Gastrocnemius medialis (tissue), 4 donors: ENCODE measurements at regions not wholly inside any gene's neighbourhood (a gene's known extent, or its start where the extent isn't known, plus 50 kb on each side); places are given as distances from the start of the nearest gene placed in this dataset.

Experiments used
- ATAC-seq, 2 donors: fragments of 150-250 bp; one replicate each; pipeline ENCODE4 v1.9.1; 2016
- DNase-seq, 2 donors: peaks; one replicate each; pipeline ENCODE4 v3.0.0-alpha.2; 2019
- H3K27ac ChIP-seq, 4 donors: fragments of 200-600 bp; sonication (generic); 1 replicate in 1 of 4; 2 replicates in 3 of 4; pipeline ENCODE4 v1.5.1; 2016 to 2018; ENCODE audit warnings: mild to moderate bottlenecking in 2 of 4, moderate library complexity in 1 of 4
- H3K27me3 ChIP-seq, 3 donors: fragments of 200-600 bp; sonication (generic) in 2 of 3; 1 replicate in 1 of 3; 2 replicates in 2 of 3; pipeline versions ENCODE4 v1.5.1 to v1.6.0; 2016 to 2019; ENCODE audit warnings: mild to moderate bottlenecking in 1 of 3, moderate library complexity in 1 of 3
- H3K36me3 ChIP-seq, 2 donors: fragments of 200-600 bp; sonication (generic) in 1 of 2; one replicate each; pipeline ENCODE4 v1.5.1; 2017 to 2018
- H3K4me1 ChIP-seq, 2 donors: fragments of 200-600 bp; sonication (generic) in 1 of 2; one replicate each; pipeline ENCODE4 v1.5.1; 2016 to 2017; ENCODE audit warnings: mild to moderate bottlenecking in 2 of 2
- H3K4me3 ChIP-seq, 4 donors: fragments of 200-600 bp; sonication (generic) in 3 of 4; 1 replicate in 1 of 4; 2 replicates in 3 of 4; pipeline ENCODE4 v1.5.1; 2016 to 2019; ENCODE audit warnings: mild to moderate bottlenecking in 2 of 4
- H3K9me3 ChIP-seq, 3 donors: fragments of 200-600 bp; sonication (generic) in 2 of 3; 1 replicate in 1 of 3; 2 replicates in 2 of 3; pipeline ENCODE4 v1.5.1; 2016 to 2019
- POLR2A ChIP-seq, 2 donors: fragments of 450-650 bp; IDR thresholded peaks; one replicate each; pipeline ENCODE4 v1.6.1; 2017; ENCODE audit warnings: antibody characterized with exemption in 2 of 2, mild to moderate bottlenecking in 2 of 2, moderate library complexity in 2 of 2
- in situ Hi-C, 4 donors: fragments of 200-750 bp; cut with MboI; loops; one replicate each; pipeline versions ENCODE4 v1.15.0 to v1.8.0; 2017; ENCODE audit warnings: low sequenced_read_pairs in 4 of 4
- intact Hi-C: fragments of 100-400 bp; cut with DNase I; formaldehyde crosslinking; loops from one replicate; pipeline ENCODE4 v1.15.1; 2023; ENCODE audit warnings: low total_unique reads
- TF ChIP-seq, protein P1 (sequence below), 5 experiments: fragments of 450-650 bp in 3 of 5; fragments of 200-600 bp in 2 of 5; sonication (generic) in 2 of 5; IDR thresholded peaks in 4 of 5; conservative IDR thresholded peaks in 1 of 5; 1 replicate in 4 of 5; 2 replicates in 1 of 5; pipeline ENCODE4 v1.5.1; 2016 to 2019; ENCODE audit warnings: antibody characterized with exemption in 5 of 5, mild to moderate bottlenecking in 3 of 5, moderate library complexity in 3 of 5

DNA sequence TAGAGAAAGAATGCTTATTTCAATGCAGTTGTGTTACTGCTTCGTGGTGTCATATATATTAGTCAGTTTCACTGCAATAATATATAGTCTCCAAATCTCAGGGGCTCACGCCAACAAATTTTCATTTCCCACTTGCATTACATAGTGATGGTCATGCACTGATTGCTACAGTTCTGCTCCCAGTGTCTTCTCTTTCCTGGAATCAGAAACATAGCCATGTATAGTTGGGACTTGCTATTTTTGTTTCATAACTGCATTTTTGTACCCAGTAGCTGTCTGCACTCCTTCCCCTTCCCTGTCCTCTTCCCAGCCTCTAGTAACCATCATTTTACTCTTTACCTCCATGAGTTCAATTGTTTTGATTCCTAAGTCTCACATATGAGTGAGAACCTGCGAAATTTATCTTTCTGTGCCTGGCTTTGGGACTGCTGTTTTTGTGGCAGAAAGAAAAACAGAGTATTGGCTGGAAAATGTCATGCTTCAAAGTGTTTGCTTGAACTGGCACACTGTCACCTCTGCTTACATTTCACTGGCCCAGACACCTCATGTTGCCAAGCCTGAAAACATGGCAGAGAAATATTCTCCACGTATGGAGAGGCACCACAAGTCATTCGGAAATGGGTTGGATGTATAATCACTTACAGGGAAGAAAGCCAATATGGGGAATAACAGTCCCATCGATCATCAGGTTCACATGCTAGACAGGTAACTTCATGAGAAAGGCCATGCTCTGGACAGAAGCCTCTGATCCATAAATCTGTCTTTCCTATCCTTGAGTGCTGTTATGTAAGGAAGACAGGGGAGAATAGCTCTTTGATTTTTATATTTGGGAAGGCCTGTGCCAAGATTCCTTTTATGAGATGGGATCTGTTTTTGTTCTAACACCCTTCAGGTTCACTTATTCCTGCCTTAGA lies 60.4 kb upstream of the BACH1 start:
- ATAC-seq: no peak
- Histone ChIP-seq H3K4me1 (no peaks in the 10 kb centered on the region), H3K4me3 (no peak overlapping the region), H3K27ac (no peak overlapping the region), H3K9me3 (no peaks in the 10 kb centered on the region), H3K36me3 (no peaks in the 10 kb centered on the region), H3K27me3 (no peaks in the 10 kb centered on the region)
- in situ Hi-C loops (no loop called here), intact Hi-C loops (no loop called here)
- no peak for DNase-seq
- no peak for TF ChIP-seq POLR2A (IDR thresholded peaks at IDR 0.05)
- TF ChIP-seq, protein P1, sequence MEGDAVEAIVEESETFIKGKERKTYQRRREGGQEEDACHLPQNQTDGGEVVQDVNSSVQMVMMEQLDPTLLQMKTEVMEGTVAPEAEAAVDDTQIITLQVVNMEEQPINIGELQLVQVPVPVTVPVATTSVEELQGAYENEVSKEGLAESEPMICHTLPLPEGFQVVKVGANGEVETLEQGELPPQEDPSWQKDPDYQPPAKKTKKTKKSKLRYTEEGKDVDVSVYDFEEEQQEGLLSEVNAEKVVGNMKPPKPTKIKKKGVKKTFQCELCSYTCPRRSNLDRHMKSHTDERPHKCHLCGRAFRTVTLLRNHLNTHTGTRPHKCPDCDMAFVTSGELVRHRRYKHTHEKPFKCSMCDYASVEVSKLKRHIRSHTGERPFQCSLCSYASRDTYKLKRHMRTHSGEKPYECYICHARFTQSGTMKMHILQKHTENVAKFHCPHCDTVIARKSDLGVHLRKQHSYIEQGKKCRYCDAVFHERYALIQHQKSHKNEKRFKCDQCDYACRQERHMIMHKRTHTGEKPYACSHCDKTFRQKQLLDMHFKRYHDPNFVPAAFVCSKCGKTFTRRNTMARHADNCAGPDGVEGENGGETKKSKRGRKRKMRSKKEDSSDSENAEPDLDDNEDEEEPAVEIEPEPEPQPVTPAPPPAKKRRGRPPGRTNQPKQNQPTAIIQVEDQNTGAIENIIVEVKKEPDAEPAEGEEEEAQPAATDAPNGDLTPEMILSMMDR (IDR thresholded peaks at IDR 0.05 in 4 of 5, conservative IDR thresholded peaks at IDR 0.05 in 1 of 5): no peak

DNA sequence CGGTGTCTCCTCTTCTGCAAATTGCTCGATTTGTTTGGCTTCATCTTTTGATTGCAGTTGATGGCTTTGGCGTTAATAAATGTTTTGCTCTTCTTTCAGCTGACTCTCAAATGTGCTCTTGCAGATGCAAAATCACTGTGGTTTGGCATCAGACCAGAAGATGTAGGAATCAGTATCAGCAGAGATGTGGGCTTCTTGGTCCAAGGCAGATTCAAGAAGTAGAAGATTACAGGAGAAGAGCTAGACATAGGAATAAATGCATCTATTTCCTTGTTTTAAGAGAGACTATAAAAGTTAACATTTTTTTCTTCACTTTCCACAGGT lies 59.8 kb upstream of the BACH1 start:
- H3K27ac ChIP-seq: no peak overlapping the region
- no peak overlapping the region for H3K4me3 ChIP-seq
- no peak for ATAC-seq
- DNase-seq: no peak
- intact Hi-C loops (no loop called here), in situ Hi-C loops (no loop called here)
- no peaks in the 10 kb centered on the region for H3K4me1 ChIP-seq
- H3K9me3 ChIP-seq: no peaks in the 10 kb centered on the region
- H3K36me3 ChIP-seq: no peaks in the 10 kb centered on the region
- no peaks in the 10 kb centered on the region for H3K27me3 ChIP-seq
- TF ChIP-seq, protein P1 (IDR thresholded peaks at IDR 0.05 in 4 of 5, conservative IDR thresholded peaks at IDR 0.05 in 1 of 5): no peak
- no peak for TF ChIP-seq POLR2A (IDR thresholded peaks at IDR 0.05)

DNA sequence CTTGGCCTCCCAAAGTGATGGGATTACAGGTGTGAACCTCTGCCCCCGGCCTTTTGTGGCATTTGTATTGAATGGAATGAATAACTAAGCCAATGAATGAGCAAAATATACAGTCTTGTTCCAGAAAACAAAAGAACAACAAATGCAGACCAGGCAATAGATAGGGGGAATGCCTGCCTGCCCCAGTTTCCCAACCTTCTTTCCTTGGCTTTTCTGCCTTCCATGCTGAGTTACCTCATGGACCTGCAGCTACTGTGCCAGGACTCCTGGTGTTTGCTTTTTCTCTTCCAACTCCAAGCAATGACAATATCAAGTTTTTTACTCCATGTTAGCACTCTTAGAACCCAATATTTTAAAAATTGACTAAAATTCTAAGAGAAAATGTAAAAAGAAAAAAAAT lies 58.6 kb upstream of the BACH1 start:
- no peak for ATAC-seq
- H3K27ac ChIP-seq: no peak overlapping the region
- H3K4me1 ChIP-seq: no peaks in the 10 kb centered on the region
- intact Hi-C loops: no loop called here
- no peak overlapping the region for H3K4me3 ChIP-seq
- no peaks in the 10 kb centered on the region for H3K9me3 ChIP-seq
- DNase-seq: no peak
- in situ Hi-C loops: no loop called here
- H3K36me3 ChIP-seq: no peaks in the 10 kb centered on the region
- TF ChIP-seq POLR2A (IDR thresholded peaks at IDR 0.05): no peak
- TF ChIP-seq, protein P1 (IDR thresholded peaks at IDR 0.05 in 4 of 5, conservative IDR thresholded peaks at IDR 0.05 in 1 of 5): no peak
- no peaks in the 10 kb centered on the region for H3K27me3 ChIP-seq

DNA sequence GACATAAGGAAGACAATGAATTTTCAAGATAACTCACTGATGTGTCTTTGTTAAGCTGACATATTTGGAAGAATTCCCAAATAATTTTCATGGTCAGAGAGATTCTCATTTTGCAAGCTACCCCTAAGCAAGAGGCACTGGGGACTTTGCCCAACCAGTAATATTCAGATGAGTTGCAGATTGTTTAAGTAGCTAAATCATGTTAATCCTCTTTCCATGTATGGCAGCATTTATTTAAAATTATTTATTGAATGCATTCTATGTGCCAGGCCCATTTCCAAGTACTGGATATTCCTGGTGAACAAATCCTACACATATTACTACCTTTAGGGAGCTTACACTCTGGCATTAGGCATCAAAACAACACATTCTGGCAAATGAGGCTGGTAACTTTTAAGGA lies 56.5 kb upstream of the BACH1 start:
- no peaks in the 10 kb centered on the region for H3K36me3 ChIP-seq
- DNase-seq (no peak), ATAC-seq (no peak)
- H3K27me3 ChIP-seq: no peaks in the 10 kb centered on the region
- no peak overlapping the region for H3K4me3 ChIP-seq
- H3K9me3 ChIP-seq: no peaks in the 10 kb centered on the region
- intact Hi-C loops: no loop called here
- in situ Hi-C loops: no loop called here
- H3K4me1 ChIP-seq: no peaks in the 10 kb centered on the region
- TF ChIP-seq, protein P1 (IDR thresholded peaks at IDR 0.05 in 4 of 5, conservative IDR thresholded peaks at IDR 0.05 in 1 of 5): no peak
- no peak overlapping the region for H3K27ac ChIP-seq

DNA sequence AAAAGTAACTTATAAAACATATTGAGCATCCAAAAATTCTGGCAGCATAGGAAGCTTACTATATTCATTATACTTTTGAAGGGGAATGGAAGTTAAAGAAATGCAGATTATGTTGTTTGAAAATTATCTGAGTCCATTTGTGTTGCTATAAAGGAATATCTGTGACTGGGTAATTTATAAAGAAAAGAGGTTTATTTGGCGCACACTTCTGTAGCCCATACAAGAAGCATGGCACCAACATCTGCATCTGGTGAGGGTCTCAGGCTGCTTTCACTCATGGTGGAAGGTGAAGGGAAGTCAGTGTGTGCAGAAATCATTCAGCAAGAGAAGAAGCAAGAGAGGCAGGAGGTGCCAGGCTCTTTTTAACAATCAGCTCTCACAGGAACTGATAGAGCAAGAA lies 55.5 kb upstream of the BACH1 start:
- H3K27me3 ChIP-seq: no peaks in the 10 kb centered on the region
- TF ChIP-seq, protein P1 (IDR thresholded peaks at IDR 0.05 in 4 of 5, conservative IDR thresholded peaks at IDR 0.05 in 1 of 5): no peak
- no peak for TF ChIP-seq POLR2A (IDR thresholded peaks at IDR 0.05)
- no peak overlapping the region for H3K27ac ChIP-seq
- H3K4me3 ChIP-seq: no peak overlapping the region
- DNase-seq (no peak), ATAC-seq (no peak)
- H3K4me1 ChIP-seq: no peaks in the 10 kb centered on the region
- intact Hi-C loops (no loop called here), in situ Hi-C loops (no loop called here)
- no peaks in the 10 kb centered on the region for H3K9me3 ChIP-seq
- no peaks in the 10 kb centered on the region for H3K36me3 ChIP-seq
